NCI-H460 (cell line): ENCODE measurements at regions not wholly inside any gene's neighbourhood (a gene's known extent, or its start where the extent isn't known, plus 50 kb on each side); places are given as distances from the start of the nearest gene placed in this dataset.

Experiments
- DNase-seq: peaks from one replicate; pipeline ENCODE4 v3.0.0-alpha.2; 2016; ENCODE audit warnings: low read depth; ENCODE audit errors: extremely low read depth

DNA sequence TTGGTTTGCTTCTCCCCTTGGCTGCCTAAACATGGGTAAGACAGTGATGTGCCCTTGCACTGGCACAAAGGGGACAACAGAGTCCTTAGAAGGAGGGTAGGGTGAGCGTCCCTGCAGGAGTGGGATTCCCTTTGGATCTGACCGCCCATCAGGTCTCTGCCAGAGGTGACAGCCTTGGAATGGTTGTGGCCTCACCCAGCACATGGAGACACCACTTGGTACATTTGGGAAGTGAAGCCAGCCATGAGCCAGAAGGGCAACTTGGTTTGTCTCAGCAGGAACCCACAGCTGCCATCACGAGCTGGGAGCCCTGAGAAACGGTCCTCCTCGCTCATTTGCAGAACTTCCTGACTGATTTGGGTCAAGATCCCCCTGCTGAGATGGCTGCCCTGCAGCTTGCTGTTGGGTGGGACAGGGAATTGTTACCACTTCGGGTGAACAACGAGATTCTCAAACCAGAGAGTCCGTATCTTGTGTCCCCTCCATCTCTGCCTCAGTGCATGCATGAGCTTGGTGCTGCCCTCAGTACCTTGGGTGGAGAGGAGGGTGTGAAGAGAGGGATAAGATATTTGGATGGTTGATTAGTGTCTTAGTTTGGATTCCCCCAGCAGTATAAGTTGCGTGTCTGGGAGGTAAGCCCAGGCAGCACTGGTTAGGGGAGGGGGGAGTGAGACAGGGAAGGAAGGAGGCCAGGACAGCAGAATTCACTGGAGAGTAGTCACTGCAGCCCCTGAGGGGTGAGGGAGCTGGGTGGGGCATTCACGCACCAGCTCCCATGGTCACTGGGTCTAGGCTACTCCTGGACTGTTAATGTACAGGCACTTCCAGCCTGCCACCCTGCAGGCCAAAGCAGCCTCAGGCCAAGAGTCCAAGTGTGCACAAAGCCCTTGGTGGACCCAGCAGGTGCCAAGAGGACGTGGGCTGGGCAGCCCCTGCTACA is 168.8 kb upstream of the TOPAZ1 start:
- no peak for DNase-seq

DNA sequence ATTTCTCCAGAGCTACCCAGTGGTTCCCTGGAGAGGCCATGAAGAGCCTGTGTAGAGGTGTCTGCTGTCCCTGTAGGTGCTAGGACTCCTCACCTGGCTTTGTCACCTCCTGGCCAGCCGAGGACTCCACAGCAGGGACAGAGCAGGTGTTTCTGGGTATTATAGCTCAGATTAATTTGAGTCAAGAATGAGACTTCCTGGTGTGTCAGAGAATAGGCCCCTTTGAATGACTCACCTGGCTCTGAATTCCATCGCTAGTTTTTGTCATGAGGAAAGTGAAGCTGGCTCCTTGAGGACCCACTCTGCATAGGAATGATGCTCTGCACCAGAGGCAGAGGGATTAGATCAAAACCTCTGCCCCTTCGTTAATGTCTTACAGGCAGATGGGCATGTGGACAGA is 167.5 kb upstream of the TOPAZ1 start:
- DNase-seq: no peak

- no peak for DNase-seq
These were observed 165.4 kb upstream of the TOPAZ1 start for GRCh38 chr3:44076221-44076829.

DNA sequence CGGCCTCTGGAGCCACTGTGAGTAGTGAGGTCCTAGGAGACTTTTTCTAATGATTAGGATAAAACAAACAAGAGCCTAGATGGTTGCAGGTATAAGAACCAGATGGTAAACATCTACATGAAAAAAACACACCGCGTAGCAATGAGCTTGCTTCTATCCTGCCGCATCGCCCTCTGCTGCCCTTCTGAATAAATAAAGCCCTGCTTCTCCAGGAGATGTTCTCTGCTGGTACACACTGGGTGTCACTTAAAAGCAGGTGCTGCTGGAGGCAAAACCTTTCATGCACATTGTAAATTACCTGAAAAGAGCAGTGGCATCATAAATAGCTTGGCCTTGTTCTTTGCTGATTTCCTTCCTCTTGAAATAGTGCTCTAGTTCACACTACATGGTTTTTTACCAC is 164.4 kb upstream of the TOPAZ1 start:
- no peak for DNase-seq

DNA sequence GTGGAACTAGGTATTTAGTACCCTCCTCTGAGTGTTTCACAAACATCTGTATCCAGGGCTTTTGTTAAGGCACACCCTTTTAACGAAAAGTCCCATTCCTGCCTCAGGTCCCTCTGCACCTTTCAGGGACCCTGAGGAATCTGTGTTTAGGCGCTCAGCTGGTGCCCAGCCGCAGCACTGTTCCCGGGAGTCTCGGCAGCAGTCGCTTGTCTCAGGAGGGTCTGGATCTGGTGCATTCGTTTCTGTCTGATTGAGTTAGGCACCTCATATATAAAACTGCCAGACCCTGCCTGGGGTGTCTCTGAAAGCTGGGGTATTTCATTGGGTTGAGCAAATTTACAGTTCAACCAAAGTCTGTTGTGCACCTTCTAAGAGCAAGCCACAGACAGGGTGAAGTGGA is 162.8 kb upstream of the TOPAZ1 start:
- DNase-seq: no peak

DNA sequence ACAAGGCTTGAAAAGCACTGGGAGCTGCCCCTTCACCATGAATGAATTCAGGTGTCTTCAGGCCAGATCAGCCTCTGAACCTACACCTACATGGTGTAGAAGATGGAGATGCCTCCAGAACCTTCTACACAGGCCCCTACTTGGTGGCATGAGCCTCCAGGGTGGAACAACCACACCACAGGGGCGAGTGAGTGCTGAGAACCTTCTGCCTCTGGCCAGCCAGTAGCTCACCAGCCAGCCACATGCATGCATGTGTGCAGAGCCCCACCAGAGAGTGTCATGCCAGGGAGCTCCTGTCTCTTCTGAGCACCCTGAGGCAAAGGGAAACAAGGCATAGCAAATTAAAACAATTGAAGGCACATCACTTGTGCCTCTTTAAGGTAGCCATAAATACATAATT is 161.8 kb upstream of the TOPAZ1 start:
- DNase-seq: no peak

DNA sequence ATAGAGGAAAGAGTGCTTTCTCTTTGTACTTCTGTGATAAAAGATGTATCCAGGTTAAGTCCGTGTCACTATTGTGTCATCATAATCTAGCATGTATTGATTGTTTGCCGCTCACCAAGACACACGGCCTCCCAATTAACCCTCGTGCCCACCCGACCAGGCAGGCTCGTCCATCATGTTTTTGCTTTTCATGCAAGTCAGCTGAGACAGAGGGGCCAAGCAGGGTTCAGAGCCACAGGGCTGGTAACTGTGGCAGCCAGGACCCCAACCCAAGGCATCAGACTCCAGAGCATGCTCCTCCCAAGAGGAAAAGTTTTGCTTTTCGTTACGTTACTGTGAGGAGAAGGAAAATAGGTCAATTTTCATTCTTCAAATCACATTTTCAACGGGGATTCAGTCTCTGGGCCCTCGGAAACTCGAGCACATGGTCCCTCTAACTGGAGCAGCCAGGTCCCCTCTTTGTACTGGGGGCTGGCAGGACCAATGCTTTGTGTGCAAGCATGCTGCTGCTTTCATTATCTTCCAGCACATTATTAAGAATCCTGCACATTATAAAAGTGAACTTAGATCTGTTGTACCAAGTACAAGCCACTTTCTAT is 161.1 kb upstream of the TOPAZ1 start:
- DNase-seq: no peak

- DNase-seq: no peak
These were observed 151.7 kb upstream of the TOPAZ1 start for GRCh38 chr3:44090036-44090435.

DNA sequence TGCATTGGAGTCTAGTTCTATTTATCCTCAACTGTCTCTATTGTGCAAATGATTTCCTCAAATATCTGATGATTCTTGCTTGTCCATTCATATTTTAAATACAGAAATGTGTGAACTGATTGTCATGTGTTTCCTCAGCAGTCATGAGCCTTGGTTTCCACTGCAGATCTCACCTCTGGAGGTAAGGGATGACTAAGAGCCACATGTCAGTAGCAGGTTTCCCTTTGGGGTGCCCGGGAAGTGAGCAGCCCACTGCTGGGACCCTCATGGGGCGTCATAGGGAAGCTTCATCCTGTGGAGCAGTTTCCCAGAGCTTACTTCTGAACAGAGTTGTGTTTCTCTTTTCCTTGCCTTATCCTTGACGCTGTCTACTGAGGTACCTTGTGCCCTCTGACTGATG is 149.2 kb upstream of the TOPAZ1 start:
- no peak for DNase-seq

GRCh38 chr3:44093531-44093930 is 148.2 kb upstream of the TOPAZ1 start:
- no peak for DNase-seq

DNA sequence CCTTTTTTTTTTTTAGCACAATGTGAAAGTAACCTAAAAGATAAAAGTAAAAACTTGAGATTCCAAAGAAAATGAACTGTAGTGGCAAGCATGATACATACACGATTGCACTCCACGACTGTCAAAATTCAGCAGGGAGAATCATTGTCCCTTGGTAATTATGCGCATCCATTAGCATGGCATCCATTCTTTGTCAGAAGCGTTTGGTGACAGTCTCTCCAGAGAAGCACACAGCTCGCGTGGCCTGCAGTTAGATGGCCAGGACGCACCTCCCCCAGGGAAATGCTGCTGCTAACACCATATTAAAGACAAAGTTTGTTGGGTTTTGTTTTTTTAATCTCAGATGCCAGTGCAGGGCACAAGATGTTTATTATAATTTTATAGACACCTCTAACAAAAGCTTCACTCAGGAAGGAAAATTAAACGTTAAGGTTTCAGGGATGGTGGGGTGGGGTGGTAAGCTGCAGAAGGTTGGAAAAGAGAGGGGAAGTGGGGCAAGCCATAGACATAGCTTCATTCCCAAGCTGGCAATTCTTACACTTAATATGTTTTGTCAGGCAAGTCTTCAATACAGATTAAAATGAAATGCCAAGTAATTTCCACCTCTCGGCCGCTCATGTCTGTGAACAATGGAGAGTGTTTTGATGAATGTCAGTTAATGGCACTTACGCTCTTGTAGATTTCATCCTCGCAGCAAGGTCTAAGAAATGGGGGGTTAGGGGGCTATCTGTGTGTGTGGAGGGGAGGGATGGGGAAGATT is 142.8 kb upstream of the TOPAZ1 start:
- no peak for DNase-seq

DNA sequence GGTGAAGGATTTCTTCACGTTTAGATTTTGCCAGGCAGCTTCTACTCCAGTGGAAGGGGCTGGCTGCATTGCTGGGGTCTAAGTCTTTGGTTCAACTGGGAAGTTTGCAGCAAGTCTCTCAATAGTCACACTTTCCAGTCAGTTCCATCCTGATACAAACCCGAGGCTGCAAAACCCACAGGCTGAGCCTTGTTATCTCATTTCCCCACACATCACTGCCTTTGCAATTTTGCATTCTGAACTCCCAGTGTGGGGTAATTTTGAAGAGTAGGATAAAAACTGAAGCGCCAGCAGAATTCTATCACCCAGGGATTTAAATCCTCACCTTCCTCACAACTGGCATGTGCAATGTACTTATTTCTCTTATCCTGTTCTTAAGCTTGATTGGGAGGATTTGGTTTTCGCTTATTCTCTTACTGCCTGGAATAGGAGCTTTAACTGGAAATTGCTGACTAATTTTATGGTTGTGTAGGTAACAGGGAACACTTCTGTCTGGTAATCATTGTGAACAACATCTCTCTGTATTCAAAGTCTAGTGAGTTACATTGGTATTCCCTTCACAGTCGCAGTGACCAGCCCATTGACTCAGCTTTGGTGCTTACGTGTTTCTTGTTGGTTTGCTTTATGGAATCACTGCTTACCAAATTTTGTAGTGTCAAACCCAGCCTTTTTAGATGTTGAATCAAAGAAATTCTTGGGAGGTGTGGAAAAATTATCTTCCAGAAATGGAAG is 142.0 kb upstream of the TOPAZ1 start:
- DNase-seq: no peak

DNA sequence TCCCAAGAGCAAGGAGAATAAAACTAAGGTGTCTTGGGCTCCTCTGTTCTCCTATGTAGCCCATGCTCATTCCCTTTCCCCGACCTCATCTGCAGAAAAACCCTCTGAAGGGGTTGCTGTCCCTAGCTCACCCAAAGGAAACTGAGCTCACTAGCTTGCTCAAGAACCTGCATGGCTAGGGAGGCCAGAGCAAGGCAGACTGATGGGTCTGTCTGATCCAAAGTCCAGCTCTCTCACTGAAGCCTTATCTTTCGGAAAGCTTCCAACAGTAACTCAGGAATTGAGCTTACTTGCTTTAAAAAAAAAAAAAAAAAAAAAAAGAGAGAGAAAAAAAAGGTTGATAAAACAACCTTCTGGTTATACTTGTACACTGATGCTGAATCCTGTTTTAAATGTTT is 141.4 kb upstream of the TOPAZ1 start:
- no peak for DNase-seq

- DNase-seq: no peak
These were observed 137.6 kb upstream of the TOPAZ1 start for GRCh38 chr3:44104043-44104442.

DNA sequence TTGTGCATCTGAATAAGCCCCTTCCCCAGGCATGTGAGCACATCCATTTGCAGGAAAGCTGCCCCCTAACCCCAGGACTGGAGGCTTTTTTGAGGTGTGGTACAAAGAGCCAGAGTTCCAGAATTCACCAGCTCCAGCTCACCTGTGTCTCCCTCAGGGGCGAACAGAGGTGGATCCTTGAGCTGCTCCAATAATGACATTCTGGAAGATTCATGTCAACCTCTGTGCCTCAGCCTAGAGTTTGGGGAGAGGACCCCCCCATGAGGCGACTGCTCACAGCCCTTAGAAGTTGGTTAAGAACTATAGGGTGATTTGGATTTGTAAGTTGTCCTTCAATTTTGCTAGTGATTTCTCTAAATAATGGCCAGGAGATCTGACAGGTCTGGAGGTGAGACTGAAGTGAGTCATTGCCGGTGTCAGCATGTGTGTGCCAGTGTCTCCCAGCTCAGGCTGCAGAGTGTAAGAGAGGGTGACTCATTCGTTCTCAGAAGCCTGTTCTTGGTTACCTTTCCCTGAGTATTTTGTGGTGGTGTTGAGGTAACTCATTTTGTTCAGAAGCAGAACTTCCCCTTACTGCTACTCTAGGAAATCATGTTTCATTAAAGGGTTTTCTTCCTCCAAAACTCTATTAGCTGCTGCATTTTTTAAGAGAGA is 136.9 kb upstream of the TOPAZ1 start:
- DNase-seq: no peak

DNA sequence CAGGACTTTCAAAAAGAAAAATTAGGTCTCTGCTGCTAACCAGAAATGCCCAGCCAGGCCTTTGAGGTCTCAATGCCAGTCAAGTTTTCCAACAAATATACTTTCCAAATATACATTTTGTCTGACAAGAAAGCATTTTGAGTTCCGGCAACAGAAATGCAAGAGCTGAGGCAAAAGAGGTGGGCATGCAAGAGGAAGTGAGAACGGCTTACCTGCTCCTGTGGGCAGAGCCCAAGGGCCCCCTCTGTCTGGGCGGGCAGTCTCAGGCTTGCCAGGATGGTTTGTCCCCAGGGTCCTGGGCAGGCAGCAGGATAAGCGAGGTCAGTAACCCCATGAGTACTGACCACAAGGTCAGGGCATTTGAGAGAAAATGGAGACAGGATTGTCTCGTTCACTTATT is 136.1 kb upstream of the TOPAZ1 start:
- DNase-seq: no peak

GRCh38 chr3:44106756-44107155 is 134.9 kb upstream of the TOPAZ1 start:
- DNase-seq: no peak

- DNase-seq: no peak
These were observed 133.2 kb upstream of the TOPAZ1 start for GRCh38 chr3:44108481-44108880.

DNA sequence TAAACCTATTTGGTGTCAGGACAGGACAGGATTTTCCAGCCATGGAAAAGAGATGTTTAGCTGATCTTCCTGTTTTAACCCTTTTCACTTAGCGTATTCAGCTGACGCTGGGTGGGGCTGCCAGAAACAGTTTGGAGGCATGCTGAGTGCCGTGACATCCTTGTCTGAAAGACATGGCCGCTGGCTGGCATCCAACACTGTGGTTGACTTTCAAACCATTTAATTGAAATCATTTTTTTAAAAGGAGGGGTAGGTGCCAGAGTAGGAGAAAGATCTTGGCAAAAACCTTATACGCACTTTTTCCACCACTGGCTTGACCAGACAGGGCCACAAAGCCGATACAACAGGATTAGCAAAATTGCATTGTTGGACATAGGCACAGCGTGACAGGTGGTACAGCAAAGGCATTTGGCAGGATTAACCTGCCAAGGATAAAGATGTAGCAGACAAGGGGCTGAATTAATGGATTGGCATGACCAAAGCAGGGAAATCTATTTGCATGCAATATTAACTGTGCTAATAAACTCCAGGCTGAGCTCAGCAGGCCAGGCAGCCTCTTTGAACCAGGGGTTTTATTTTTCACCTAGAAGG is 131.8 kb upstream of the TOPAZ1 start:
- DNase-seq: no peak

- no peak for DNase-seq
These were observed 131.0 kb upstream of the TOPAZ1 start for GRCh38 chr3:44110648-44111047.
